CD4-positive, alpha-beta memory T cell (primary cell): ENCODE measurements at regions not wholly inside any gene's neighbourhood (a gene's known extent, or its start where the extent isn't known, plus 50 kb on each side); places are given as distances from the start of the nearest gene placed in this dataset.

Experiments
- CTCF ChIA-PET: fragments of 350-600 bp; sonication (Branson Sonifier 250); formaldehyde crosslinking; loops from one replicate; lab custom pipeline; 2021; ENCODE audit warnings: inconsistent platforms; ENCODE audit not compliant: partially characterized antibody; lab: Charles Lee
- POLR2A ChIA-PET: fragments of 350-600 bp; sonication (Branson Sonifier 250); formaldehyde crosslinking; loops from one replicate; lab custom pipeline; 2021; ENCODE audit not compliant: partially characterized antibody; lab: Charles Lee
- DNase-seq, 5 donors: peaks; one replicate each; pipeline versions ENCODE4 v3.0.0 to v3.0.0-alpha.2; 2020 to 2022; ENCODE audit warnings: mixed read lengths in 1 of 5
- H3K27ac ChIP-seq: one replicate; pipeline ENCODE4 v1.7.0; 2013; ENCODE audit warnings: low read depth, low read length
- H3K27me3 ChIP-seq: 2 replicates; pipeline ENCODE4 v1.7.0; 2013; ENCODE audit warnings: mild to moderate bottlenecking, low read length, moderate library complexity; ENCODE audit not compliant: insufficient read depth
- H3K36me3 ChIP-seq: 2 replicates; pipeline ENCODE4 v1.7.0; 2013; ENCODE audit warnings: mild to moderate bottlenecking, low read length, moderate library complexity; ENCODE audit not compliant: insufficient read depth
- H3K4me1 ChIP-seq: 2 replicates; pipeline ENCODE4 v1.7.0; 2013; ENCODE audit warnings: mild to moderate bottlenecking, low read length, moderate library complexity; ENCODE audit not compliant: insufficient read depth
- H3K4me3 ChIP-seq, 2 donors: one replicate each; pipeline ENCODE4 v1.7.0; 2013; ENCODE audit warnings: low read length in 2 of 2, mild to moderate bottlenecking in 1 of 2
- H3K9me3 ChIP-seq, 2 donors: one replicate each; pipeline ENCODE4 v1.7.0; 2013; ENCODE audit warnings: low read length in 2 of 2, control low read depth in 1 of 2; ENCODE audit not compliant: control insufficient read depth in 1 of 2
- H3K27ac Mint-ChIP-seq, 7 donors: one replicate each; pipeline ENCODE4 v1.8.0; 2020 to 2021; ENCODE audit warnings: mixed read lengths in 7 of 7, mild to moderate bottlenecking in 6 of 7, inconsistent platforms in 3 of 7, moderate library complexity in 3 of 7
- H3K27me3 Mint-ChIP-seq, 2 donors: one replicate each; pipeline ENCODE4 v1.8.0; 2020 to 2021; ENCODE audit warnings: mixed read lengths in 2 of 2
- H3K36me3 Mint-ChIP-seq, 2 donors: one replicate each; pipeline ENCODE4 v1.8.0; 2020 to 2021; ENCODE audit warnings: mixed read lengths in 2 of 2, inconsistent platforms in 1 of 2, mild to moderate bottlenecking in 1 of 2
- H3K4me1 Mint-ChIP-seq, 4 donors: one replicate each; pipeline ENCODE4 v1.8.0; 2020 to 2021; ENCODE audit warnings: mixed read lengths in 4 of 4, mild to moderate bottlenecking in 1 of 4
- H3K4me3 Mint-ChIP-seq, 8 donors: one replicate each; pipeline ENCODE4 v1.8.0; 2020 to 2021; ENCODE audit warnings: mixed read lengths in 8 of 8, mild to moderate bottlenecking in 7 of 8, moderate library complexity in 6 of 8, inconsistent platforms in 3 of 8
- H3K9me3 Mint-ChIP-seq, 8 donors: one replicate each; pipeline ENCODE4 v1.8.0; 2020 to 2021; ENCODE audit warnings: mixed read lengths in 8 of 8, mild to moderate bottlenecking in 5 of 8, inconsistent platforms in 3 of 8, moderate library complexity in 1 of 8
- intact Hi-C: fragments of 100-400 bp; cut with micrococcal nuclease; formaldehyde crosslinking; loops from one replicate; pipeline ENCODE4 v1.15.1; 2023

GRCh38 chrX:42602566-42602965 lies 175.4 kb downstream of the PPP1R2C start:
- Mint-ChIP-seq H3K4me1 (no peaks in the 10 kb centered on the region), H3K36me3 (no peaks in the 10 kb centered on the region), H3K27ac (no peak overlapping the region), H3K9me3 (no peaks in the 10 kb centered on the region), H3K27me3 (no peaks in the 10 kb centered on the region), H3K4me3 (no peak overlapping the region)
- Histone ChIP-seq H3K27ac (no peak overlapping the region), H3K4me1 (no peaks in the 10 kb centered on the region), H3K4me3 (no peak overlapping the region), H3K27me3 (no peaks in the 10 kb centered on the region), H3K36me3 (no peaks in the 10 kb centered on the region), H3K9me3 (no peaks in the 10 kb centered on the region)
- intact Hi-C loops: no loop called here
- CTCF ChIA-PET: no interaction called here
- no peak for DNase-seq
- POLR2A ChIA-PET: no interaction called here

- Mint-ChIP-seq H3K36me3 (no peaks in the 10 kb centered on the region), H3K27me3 (no peaks in the 10 kb centered on the region), H3K4me3 (no peak overlapping the region), H3K4me1 (no peaks in the 10 kb centered on the region), H3K9me3 (no peaks in the 10 kb centered on the region), H3K27ac (no peak overlapping the region)
- CTCF ChIA-PET: no interaction called here
- Histone ChIP-seq H3K36me3 (no peaks in the 10 kb centered on the region), H3K27me3 (no peaks in the 10 kb centered on the region), H3K9me3 (no peaks in the 10 kb centered on the region), H3K27ac (no peak overlapping the region), H3K4me1 (no peaks in the 10 kb centered on the region), H3K4me3 (no peak overlapping the region)
- intact Hi-C loops: no loop called here
- POLR2A ChIA-PET: no interaction called here
- no peak for DNase-seq
These were observed 175.8 kb downstream of the PPP1R2C start for GRCh38 chrX:42602136-42602535.

GRCh38 chrX:42597481-42597880 lies 180.5 kb downstream of the PPP1R2C start:
- Mint-ChIP-seq H3K27me3 (no peaks in the 10 kb centered on the region), H3K9me3 (peaks cover 0 to 8% (median 0%) of the 10 kb centered on the region in 8 donors), H3K36me3 (no peaks in the 10 kb centered on the region), H3K4me3 (no peak overlapping the region), H3K27ac (peak overlapping the region in 1 of 7 donors; percentile 6), H3K4me1 (no peaks in the 10 kb centered on the region)
- H3K27ac ChIP-seq: no peak overlapping the region
- no peaks in the 10 kb centered on the region for H3K27me3 ChIP-seq
- ChIA-PET POLR2A (no interaction called here), CTCF (no interaction called here)
- no peaks in the 10 kb centered on the region for H3K9me3 ChIP-seq
- H3K4me3 ChIP-seq: no peak overlapping the region
- intact Hi-C loops: no loop called here
- H3K36me3 ChIP-seq: no peaks in the 10 kb centered on the region
- no peak for DNase-seq
- H3K4me1 ChIP-seq: no peaks in the 10 kb centered on the region

- no peak overlapping the region for H3K4me3 ChIP-seq
- no peaks in the 10 kb centered on the region for H3K9me3 ChIP-seq
- peak overlapping the region in 1 of 8 donors; percentile 36 for H3K4me3 Mint-ChIP-seq
- no peaks in the 10 kb centered on the region for H3K36me3 ChIP-seq
- H3K27me3 Mint-ChIP-seq: no peaks in the 10 kb centered on the region
- H3K36me3 Mint-ChIP-seq: peaks cover 0 to 6% of the 10 kb centered on the region in 2 donors
- peaks cover 0 to 11% (median 7%) of the 10 kb centered on the region in 8 donors for H3K9me3 Mint-ChIP-seq
- peak overlapping the region in 4 of 7 donors; percentile 1 to 78 (median 4) for H3K27ac Mint-ChIP-seq
- peaks cover 7 to 15% (median 10%) of the 10 kb centered on the region in 4 donors for H3K4me1 Mint-ChIP-seq
- POLR2A ChIA-PET: no interaction called here
- CTCF ChIA-PET: no interaction called here
- H3K4me1 ChIP-seq: peaks cover 7% of the 10 kb centered on the region
- peak; percentile 16 to 60 (median 43) for DNase-seq
- H3K27me3 ChIP-seq: no peaks in the 10 kb centered on the region
- H3K27ac ChIP-seq: no peak overlapping the region
- intact Hi-C loops: no loop called here
These were observed 191.9 kb downstream of the PPP1R2C start for GRCh38 chrX:42585842-42586621.

GRCh38 chrX:42577936-42578470 lies 200.0 kb downstream of the PPP1R2C start:
- peaks cover 13% of the 10 kb centered on the region for H3K4me1 ChIP-seq
- ChIA-PET CTCF (no interaction called here), POLR2A (interaction anchor here (0.9 kb wide), 1 partner anchor 365 kb away, joined by 3 read pairs; no protein-coding TSS in a partner anchor)
- DNase-seq: no peak
- H3K9me3 ChIP-seq: no peaks in the 10 kb centered on the region
- no peak overlapping the region for H3K27ac ChIP-seq
- intact Hi-C loops: no loop called here
- H3K36me3 ChIP-seq: no peaks in the 10 kb centered on the region
- Mint-ChIP-seq H3K36me3 (no peaks in the 10 kb centered on the region), H3K4me3 (peak overlapping the region in 2 of 8 donors; percentile 7 to 13), H3K27ac (peak overlapping the region in 6 of 7 donors; percentile 1 to 66 (median 48)), H3K4me1 (peaks cover 7 to 16% (median 12%) of the 10 kb centered on the region in 4 donors), H3K9me3 (no peaks in the 10 kb centered on the region), H3K27me3 (no peaks in the 10 kb centered on the region)
- no peaks in the 10 kb centered on the region for H3K27me3 ChIP-seq
- H3K4me3 ChIP-seq: no peak overlapping the region

DNA sequence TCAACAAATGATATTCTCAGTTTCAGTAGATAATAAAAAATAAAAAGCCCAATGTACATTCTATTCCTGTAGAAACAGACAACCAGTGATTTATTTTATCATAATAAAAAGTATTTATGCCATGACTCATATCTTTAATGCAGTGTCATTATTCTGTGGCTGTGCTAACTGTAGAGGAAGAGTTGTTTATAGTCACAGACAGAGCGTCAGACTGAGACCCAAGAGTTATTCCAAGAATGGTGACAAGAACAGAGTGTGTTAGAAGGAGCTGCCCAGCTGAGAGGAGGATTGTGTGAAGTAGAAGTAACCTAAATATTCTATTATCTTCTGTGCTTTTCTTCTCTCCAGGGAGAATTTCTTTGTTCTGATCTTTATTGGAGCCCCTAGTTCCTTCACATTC lies 210.7 kb downstream of the PPP1R2C start:
- H3K4me1 ChIP-seq: no peaks in the 10 kb centered on the region
- no peaks in the 10 kb centered on the region for H3K9me3 ChIP-seq
- no peak for DNase-seq
- H3K27me3 ChIP-seq: no peaks in the 10 kb centered on the region
- H3K27me3 Mint-ChIP-seq: peaks cover 0 to 2% of the 10 kb centered on the region in 2 donors
- H3K4me3 ChIP-seq: no peak overlapping the region
- no peak overlapping the region for H3K27ac ChIP-seq
- ChIA-PET CTCF (no interaction called here), POLR2A (no interaction called here)
- H3K27ac Mint-ChIP-seq: no peak overlapping the region
- H3K4me3 Mint-ChIP-seq: no peak overlapping the region
- H3K36me3 ChIP-seq: no peaks in the 10 kb centered on the region
- H3K36me3 Mint-ChIP-seq: no peaks in the 10 kb centered on the region
- peaks cover 0 to 2% (median 0%) of the 10 kb centered on the region in 8 donors for H3K9me3 Mint-ChIP-seq
- peaks cover 5 to 14% (median 6%) of the 10 kb centered on the region in 4 donors for H3K4me1 Mint-ChIP-seq
- intact Hi-C loops: no loop called here

DNA sequence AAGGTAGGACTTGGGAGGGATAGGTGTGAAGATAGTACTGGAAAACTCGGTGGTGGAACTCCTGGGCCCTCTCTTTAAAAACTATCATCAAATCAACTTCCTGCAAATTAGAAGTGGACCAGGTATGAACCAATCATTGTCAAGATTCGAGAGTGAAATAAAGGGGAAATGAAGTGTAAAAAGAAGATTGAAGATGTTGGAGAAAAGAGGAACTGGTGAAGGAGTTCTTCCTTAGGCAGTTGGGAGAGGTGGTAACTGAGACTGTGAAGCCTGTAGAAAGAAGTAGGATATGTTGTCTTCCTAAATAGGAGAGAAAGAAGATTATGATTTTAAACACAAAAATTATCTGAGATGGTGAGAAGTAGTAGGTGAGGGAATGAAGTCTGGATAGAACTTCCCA lies 212.2 kb downstream of the PPP1R2C start:
- H3K27ac Mint-ChIP-seq: peak overlapping the region in 1 of 7 donors; percentile 78
- CTCF ChIA-PET: no interaction called here

More for the DNA sequence above, 212.2 kb downstream of the PPP1R2C start:
- intact Hi-C loops: no loop called here
- H3K9me3 Mint-ChIP-seq: no peaks in the 10 kb centered on the region
- Histone ChIP-seq H3K9me3 (no peaks in the 10 kb centered on the region), H3K4me1 (no peaks in the 10 kb centered on the region), H3K27me3 (no peaks in the 10 kb centered on the region), H3K27ac (no peak overlapping the region), H3K4me3 (no peak overlapping the region), H3K36me3 (no peaks in the 10 kb centered on the region)
- no peak for DNase-seq
- H3K4me3 Mint-ChIP-seq: no peak overlapping the region
- no peaks in the 10 kb centered on the region for H3K27me3 Mint-ChIP-seq
- no peaks in the 10 kb centered on the region for H3K36me3 Mint-ChIP-seq
- POLR2A ChIA-PET: no interaction called here
- peaks cover 1 to 12% (median 6%) of the 10 kb centered on the region in 4 donors for H3K4me1 Mint-ChIP-seq
